ENCODE measurements at regions not wholly inside any gene's neighbourhood (a gene's known extent, or its start where the extent isn't known, plus 50 kb on each side); places are given as distances from the start of the nearest gene placed in this dataset.
"Not testable (repeated sequence)": the region's sequence is repeated elsewhere in the genome, so short reads cannot be mapped to it uniquely, and the experiment has no call there.

DNA sequence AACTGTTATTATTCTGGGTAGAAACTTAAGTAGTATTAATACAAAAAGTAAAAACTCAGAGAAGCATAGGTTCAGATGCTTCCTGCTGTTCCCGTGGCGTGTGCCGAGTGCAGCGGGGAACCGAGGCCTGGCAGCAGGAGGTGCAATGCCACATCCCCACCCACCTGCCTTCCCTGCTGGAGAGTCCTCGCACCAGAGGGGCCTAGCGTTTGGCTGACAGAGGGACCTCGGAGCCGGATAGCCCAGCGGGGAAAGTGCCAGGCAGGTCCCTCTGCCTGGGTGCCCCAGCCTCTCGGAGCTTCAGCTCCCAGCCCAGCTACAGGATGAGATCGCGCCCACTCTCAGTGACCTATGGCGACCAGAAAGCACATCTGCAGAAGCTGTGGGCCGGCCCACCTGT is 169.6 kb upstream of the GSE1 start:
- no peak for DNase-seq (ENCODE audit: low read depth)

DNA sequence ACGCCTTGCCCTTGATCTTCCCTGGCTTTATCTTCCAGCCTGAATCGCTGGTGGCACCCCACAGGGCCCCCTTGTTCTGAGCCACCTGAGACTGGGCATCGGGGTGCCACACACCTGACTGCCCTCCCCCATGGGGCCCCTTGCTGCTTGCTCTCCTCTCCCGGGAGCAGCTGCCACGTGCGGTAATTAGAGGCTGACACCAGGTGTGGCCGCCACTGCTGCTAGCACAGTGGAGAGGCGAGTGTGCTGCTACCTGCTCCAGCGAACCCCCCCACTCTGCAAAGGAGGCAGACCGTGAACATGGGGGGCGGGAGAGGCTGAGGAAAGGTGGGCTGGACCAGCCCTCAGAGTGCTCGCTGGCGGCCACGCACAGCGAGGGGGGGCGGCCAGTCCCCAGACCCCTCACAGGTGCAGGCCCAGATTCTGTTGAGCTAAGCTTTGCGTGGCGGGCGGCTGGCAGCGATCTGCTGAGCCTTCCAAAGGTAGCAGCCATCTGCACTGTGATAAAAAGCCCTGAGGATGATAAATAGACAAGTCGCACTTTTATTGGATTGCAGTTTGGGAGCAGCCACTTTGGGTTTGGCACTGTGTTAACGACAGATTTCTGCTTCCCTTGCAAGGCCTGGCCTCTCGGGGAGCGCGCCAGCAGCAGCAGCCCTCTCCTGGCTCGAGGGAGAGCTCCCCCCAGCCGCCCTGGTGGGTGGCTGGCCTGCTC is 167.9 kb upstream of the GSE1 start:
- DNase-seq (ENCODE audit: low read depth), result no peak

GRCh38 chr16:85445779-85446222 is 167.3 kb upstream of the GSE1 start:
- DNase-seq (ENCODE audit: low read depth), result no peak

DNA sequence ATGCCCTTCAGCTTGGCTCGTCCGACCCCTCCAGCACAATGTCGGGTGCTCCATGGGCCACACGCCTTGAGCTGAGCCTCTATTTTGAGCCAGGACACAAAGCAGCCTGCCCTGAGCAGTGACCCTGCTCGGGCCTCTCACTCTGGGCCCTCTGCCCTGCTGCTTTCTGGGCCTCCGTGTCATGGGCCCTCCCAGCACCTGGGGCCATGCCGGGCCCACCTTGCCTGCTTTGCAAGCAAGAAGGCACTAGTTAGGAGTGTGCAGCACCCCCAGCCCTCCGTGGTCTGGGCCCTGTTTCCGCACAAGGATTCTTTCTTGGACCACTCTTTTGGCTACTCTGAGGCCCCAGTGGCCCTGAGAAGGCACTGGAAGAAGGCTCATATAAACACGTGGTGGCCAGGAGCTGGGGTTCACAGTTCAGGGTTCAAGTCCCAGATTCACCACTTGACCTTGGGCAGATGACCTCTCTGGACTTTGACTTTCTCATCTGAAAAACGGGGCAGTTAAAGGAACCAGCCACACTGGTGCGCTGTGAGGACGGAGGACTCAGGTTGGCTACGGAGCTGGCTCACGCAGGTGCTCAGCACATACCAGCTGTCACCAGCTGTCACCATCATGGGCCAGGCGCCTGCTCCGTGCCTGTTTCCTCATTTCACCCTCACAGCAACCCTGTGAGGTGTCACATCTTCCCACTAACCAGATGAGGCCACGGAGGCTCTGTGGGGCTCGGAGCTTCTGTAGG is 166.0 kb upstream of the GSE1 start:
- no peak for DNase-seq (ENCODE audit: low read depth)

DNA sequence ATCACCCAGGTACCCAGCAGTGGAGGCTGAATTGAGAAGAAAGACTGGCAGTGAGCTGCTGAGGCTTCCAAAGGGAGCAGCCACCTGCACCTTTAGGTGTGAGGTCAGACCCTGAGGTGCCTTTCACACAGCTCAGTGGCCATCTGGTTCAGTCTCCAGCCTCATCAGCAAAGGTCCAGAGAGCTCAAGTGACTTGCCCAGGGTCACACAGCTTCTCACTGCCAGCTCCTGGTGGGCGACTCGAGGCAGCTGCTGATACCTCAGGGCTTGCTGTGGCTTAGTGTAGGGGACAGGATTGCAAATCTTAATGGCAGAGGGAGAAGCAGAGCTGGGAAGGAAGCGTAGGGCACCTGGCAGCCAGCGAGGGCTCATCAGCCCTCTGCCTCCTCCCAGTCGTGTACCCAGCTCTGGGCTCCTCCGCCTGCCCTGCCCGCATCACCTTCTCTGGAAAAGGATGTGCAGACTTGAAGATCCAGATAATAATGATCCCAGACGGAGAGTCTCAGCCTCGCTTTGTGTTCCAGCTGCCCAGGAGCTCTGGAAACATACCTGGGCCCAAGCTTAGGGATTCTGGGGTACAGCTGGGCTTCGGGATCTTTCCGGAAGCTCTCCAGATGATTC is 165.3 kb upstream of the GSE1 start:
- no peak for DNase-seq (ENCODE audit: low read depth)

DNA sequence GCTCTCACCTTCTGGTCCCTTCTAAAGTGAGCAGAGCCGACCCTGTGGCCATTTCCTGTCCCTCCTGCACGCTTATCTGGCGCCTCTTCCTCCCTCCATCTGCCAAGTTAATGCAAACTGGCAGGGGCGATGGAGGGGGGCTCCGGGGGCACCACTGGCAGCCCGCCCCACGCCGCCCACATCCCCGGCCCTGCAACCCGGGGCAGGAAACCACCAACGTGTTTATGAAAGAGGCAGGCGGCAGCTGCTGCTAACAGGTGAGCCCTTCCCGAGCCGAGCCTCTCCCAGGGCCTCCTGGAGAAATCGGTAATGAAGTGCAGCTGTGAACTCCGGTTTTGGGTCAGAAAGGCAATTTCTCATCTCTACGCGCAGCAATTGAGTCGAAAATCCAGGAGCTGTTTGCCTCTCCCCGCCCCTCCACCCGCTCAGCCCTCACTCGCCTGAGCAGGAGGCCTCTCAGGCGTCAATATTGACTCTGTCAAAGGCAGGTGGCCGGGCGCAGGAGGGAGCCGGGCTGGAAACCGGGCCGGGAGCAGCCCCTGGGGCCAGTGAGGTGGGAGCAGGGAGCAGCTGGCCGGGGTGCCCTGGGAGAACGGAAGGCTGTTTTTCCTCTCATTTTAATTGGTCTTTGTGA is 164.4 kb upstream of the GSE1 start:
- DNase-seq (ENCODE audit: low read depth), result peak; percentile 34

GRCh38 chr16:85449191-85449884 is 163.8 kb upstream of the GSE1 start:
- no peak for DNase-seq (ENCODE audit: low read depth)

DNA sequence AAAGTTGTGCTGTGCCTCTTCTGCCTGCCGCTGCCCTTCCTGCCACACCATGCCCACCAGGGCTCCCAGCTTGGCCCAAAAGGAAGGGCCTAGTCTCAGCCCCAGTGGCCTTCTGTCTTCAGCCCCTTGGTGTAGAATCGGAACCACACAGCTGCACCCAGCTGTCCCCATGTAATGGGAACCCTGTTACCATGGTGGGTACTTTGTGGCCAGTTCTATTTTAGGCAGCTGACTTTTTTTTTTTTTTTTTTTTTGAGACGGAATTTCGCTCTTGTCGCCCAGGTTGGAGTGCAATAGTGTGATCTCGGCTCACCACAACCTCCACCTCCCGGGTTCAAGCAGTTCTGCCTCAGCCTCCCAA is 163.3 kb upstream of the GSE1 start:
- no peak for DNase-seq (ENCODE audit: low read depth)

- not testable (repeated sequence) for DNase-seq (ENCODE audit: low read depth)
Measured at GRCh38 chr16:85451142-85451541, 162.0 kb upstream of the GSE1 start.

GRCh38 chr16:85451641-85452363 is 161.3 kb upstream of the GSE1 start:
- no peak for DNase-seq (ENCODE audit: low read depth)

DNA sequence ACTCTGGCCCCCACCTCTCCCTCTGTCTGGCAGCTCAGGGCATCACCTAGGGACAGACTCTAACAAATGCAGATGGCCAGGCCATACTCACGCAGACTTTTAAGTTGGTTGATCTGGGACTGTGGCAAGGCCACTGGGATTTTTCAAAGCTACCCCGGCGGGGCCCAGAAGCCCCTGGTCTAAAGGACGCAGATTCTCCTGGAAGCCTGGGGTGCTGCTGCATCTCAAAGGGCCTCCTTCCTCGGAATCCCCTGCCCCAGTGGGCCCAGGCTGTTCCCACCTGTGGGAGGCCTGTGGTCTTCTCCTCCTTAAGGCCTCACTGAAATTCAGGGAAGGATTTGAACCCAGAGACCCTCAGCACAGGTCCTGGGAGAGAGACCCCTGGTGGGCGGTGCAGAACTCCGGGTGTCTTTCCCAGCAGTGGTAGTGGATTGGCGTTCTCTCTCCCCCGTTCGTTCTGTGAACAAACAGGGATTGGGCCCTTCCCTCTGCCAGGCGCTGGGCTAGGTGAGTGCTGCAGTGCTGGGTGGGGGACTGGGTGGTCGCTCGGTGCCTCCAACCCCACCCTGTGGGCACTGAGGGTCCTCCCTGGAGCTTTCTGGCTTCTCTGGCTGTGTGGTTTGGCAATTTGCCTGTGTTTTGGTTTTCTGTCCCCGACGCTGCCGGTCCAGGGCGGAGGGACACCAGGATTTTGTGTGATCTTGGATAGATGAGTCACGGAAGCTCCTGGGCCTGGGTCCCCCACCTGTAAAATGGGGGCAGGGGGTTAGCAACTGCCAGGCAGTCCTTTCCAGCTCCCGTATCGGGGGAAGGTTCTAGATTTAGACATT is 160.5 kb upstream of the GSE1 start:
- no peak for DNase-seq (ENCODE audit: low read depth)

- DNase-seq (ENCODE audit: low read depth), result no peak
Measured at GRCh38 chr16:85453194-85453678, 159.9 kb upstream of the GSE1 start.

- DNase-seq (ENCODE audit: low read depth), result no peak
Measured at GRCh38 chr16:85453703-85454102, 159.4 kb upstream of the GSE1 start.

DNA sequence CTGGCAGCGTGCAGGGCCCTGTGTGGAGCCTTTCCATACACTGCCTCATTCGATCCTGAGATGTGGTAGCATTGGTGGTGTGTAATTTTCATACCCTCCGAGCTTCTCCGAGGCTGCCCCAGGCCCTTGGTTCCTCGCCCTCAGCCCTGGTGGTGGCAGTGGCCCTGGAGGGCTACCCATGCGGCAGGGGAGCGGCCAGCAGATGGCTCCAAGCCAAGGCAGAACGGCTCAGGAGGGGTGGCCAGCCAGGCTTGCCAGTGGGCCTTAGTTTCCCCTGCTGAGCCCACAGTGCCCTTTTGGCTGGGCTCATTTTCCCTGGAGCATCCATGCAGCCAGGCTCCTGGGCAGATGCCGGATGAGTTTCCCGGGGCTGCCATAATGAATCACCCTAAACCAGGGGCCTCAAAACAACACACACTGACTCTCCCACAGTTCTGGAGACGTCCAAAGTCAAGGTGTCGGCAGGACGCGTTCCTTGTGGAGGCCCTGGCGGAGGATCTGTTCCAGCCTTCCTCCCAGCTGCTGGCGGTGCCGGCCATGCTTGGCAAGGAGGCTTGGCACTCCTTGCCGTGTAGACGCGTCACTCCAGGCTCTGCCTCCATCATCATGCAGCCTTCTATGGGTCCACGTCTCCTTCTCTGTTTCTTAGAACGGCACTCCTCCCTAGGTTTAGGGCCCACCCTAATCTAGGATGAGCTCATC is 158.8 kb upstream of the GSE1 start:
- DNase-seq (ENCODE audit: low read depth), result no peak

DNA sequence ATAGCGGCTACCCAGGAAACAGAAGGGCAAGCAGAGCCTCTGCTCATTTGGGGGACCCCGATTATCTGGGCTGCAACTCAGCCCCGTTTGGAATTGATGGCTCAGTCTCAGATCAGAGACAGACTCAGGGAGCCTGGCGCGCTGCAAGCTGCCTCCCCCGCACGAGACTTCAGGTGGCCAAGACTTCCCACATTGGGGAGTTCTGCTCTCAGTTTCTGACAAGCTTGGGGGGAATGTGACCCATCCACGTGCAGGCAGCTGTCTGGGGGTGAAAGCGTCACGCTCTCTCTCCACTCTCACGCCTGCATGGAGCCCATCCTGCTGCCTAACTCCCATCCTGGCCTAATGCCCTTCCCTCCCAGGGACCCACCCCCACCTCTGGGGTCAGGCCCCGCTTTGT is 157.6 kb upstream of the GSE1 start:
- DNase-seq (ENCODE audit: low read depth), result no peak

DNA sequence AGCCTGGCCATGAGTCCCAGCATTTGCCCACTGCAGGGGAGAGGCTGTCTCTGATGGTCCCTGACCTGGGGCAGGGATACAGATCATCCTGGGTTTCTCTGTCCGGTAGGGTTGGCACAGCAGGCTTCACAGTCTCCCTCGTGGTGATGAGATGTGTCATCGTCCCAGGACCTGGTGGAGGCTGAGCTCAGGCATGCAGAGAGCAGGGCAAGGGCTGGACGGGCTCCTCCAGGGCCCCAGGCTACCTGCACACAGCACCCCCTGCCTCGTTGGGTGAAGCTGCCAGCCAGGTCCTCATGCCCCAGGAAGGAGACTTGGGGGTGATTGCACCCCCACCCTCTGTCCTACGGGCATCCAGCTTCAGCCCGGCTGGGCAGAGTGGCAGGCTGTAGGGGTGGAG is 155.8 kb upstream of the GSE1 start:
- DNase-seq (ENCODE audit: low read depth), result no peak

- no peak for DNase-seq (ENCODE audit: low read depth)
Measured at GRCh38 chr16:85458968-85459367, 154.2 kb upstream of the GSE1 start.

- DNase-seq (ENCODE audit: low read depth), result no peak
Measured at GRCh38 chr16:85459529-85460251, 153.4 kb upstream of the GSE1 start.
